ENCODE measurements at regions not wholly inside any gene's neighbourhood (a gene's known extent, or its start where the extent isn't known, plus 50 kb on each side); places are given as distances from the start of the nearest gene placed in this dataset.

GRCh38 chr16:47888734-47889133 lies 267.1 kb downstream of the ABCC12 start:
- TF ChIP-seq, protein P1, sequence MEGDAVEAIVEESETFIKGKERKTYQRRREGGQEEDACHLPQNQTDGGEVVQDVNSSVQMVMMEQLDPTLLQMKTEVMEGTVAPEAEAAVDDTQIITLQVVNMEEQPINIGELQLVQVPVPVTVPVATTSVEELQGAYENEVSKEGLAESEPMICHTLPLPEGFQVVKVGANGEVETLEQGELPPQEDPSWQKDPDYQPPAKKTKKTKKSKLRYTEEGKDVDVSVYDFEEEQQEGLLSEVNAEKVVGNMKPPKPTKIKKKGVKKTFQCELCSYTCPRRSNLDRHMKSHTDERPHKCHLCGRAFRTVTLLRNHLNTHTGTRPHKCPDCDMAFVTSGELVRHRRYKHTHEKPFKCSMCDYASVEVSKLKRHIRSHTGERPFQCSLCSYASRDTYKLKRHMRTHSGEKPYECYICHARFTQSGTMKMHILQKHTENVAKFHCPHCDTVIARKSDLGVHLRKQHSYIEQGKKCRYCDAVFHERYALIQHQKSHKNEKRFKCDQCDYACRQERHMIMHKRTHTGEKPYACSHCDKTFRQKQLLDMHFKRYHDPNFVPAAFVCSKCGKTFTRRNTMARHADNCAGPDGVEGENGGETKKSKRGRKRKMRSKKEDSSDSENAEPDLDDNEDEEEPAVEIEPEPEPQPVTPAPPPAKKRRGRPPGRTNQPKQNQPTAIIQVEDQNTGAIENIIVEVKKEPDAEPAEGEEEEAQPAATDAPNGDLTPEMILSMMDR (IDR thresholded peaks at IDR 0.05), result no peak
- no peak for TF ChIP-seq POLR2A (IDR thresholded peaks at IDR 0.05)
- TF ChIP-seq POLR2AphosphoS5 (IDR thresholded peaks at IDR 0.05), result no peak
- TF ChIP-seq EP300 (IDR thresholded peaks at IDR 0.05), result no peak
